ENCODE measurements at regions not wholly inside any gene's neighbourhood (a gene's known extent, or its start where the extent isn't known, plus 50 kb on each side); places are given as distances from the start of the nearest gene placed in this dataset.
A peak's percentile ranks its signal among the peaks of the same experiment; 100 is the strongest.

- TF ChIP-seq ATF2 (IDR thresholded peaks at IDR 0.05; ENCODE audit: low read length) = 0 out of 2 replicates have a peak, but pooled peaks have one; percentile 59
- TF ChIP-seq MAX (IDR thresholded peaks at IDR 0.05) = peak; percentile 97
- TF ChIP-seq SP2 (IDR thresholded peaks at IDR 0.05; ENCODE audit: low read length) = no peak
- no peak for TF ChIP-seq SIRT6 (IDR thresholded peaks at IDR 0.05; ENCODE audit: low read length)
- peak; percentile 93 for TF ChIP-seq E2F6 (IDR thresholded peaks at IDR 0.05)
- TF ChIP-seq BACH1 (IDR thresholded peaks at IDR 0.05; ENCODE audit: low read length) = no peak
- no peak for TF ChIP-seq YY1 (IDR thresholded peaks at IDR 0.05; ENCODE audit: low read depth, low read length)
- no peak for TF ChIP-seq CHD7 (IDR thresholded peaks at IDR 0.05; ENCODE audit: insufficient replicate concordance, low read length)
These were observed 106.4 kb downstream of the TBX19 start (continued) for GRCh38 chr1:168386949-168387586.

Data from H1 (cell line).